IMR-90 (cell line): ENCODE measurements at regions not wholly inside any gene's neighbourhood (a gene's known extent, or its start where the extent isn't known, plus 50 kb on each side); places are given as distances from the start of the nearest gene placed in this dataset.

ENCODE experiments used
- BHLHE40 ChIP-seq: fragments of 150-350 bp; IDR thresholded peaks from 2 replicates; pipeline ENCODE4 v1.6.1; 2016; ENCODE audit warnings: mild to moderate bottlenecking, low read depth, low read length
- CEBPB ChIP-seq: IDR thresholded peaks from 2 replicates; pipeline ENCODE4 v1.6.1; 2012; ENCODE audit warnings: low read depth, low read length, improper control_type of control experiment
- CHD1 ChIP-seq: IDR thresholded peaks from 2 replicates; pipeline ENCODE4 v1.6.1; 2012; ENCODE audit warnings: low read depth, low read length, improper control_type of control experiment
- CTCF ChIP-seq: conservative IDR thresholded peaks from 2 replicates; pipeline ENCODE4 v1.5.1; 2012; ENCODE audit warnings: mild to moderate bottlenecking, low read depth, low read length, improper control_type of control experiment
- ELK1 ChIP-seq: fragments of 150-350 bp; IDR thresholded peaks from 2 replicates; pipeline ENCODE4 v1.6.1; 2016; ENCODE audit warnings: low read depth, mild to moderate bottlenecking, low read length, moderate library complexity, borderline replicate concordance
- FOS ChIP-seq: fragments of 150-350 bp; IDR thresholded peaks from 2 replicates; pipeline ENCODE4 v1.6.1; 2016; ENCODE audit warnings: low read depth, low read length
- MAFK ChIP-seq: IDR thresholded peaks from 2 replicates; pipeline ENCODE4 v1.6.1; 2012; ENCODE audit warnings: low read depth, low read length, improper control_type of control experiment
- MXI1 ChIP-seq: IDR thresholded peaks from 2 replicates; pipeline ENCODE4 v1.6.1; 2012; ENCODE audit warnings: low read depth, mild to moderate bottlenecking, low read length, moderate library complexity, borderline replicate concordance
- POLR2A ChIP-seq: IDR thresholded peaks from 2 replicates; pipeline ENCODE4 v1.6.1; 2012; ENCODE audit warnings: mild to moderate bottlenecking, low read depth, low read length
- RAD21 ChIP-seq: IDR thresholded peaks from 2 replicates; pipeline ENCODE4 v1.6.1; 2012; ENCODE audit warnings: low read length, improper control_type of control experiment
- RFX5 ChIP-seq: IDR thresholded peaks from 2 replicates; pipeline ENCODE4 v1.8.0; 2012; ENCODE audit warnings: low read depth, mild to moderate bottlenecking, low read length, moderate library complexity
- SMC3 ChIP-seq: fragments of 150-350 bp; IDR thresholded peaks from 2 replicates; pipeline ENCODE4 v1.6.1; 2016; ENCODE audit warnings: low read depth, mild to moderate bottlenecking, antibody characterized with exemption, low read length, moderate library complexity
- USF2 ChIP-seq: fragments of 150-350 bp; IDR thresholded peaks from 2 replicates; pipeline ENCODE4 v1.6.1; 2017; ENCODE audit warnings: mild to moderate bottlenecking, antibody characterized with exemption, low read length, low read depth

- no peak for TF ChIP-seq CTCF
- no peak for TF ChIP-seq POLR2A
- TF ChIP-seq BHLHE40 = no peak
- TF ChIP-seq FOS = no peak
- no peak for TF ChIP-seq RAD21
- no peak for TF ChIP-seq CHD1
- no peak for TF ChIP-seq MXI1
- TF ChIP-seq RFX5 = no peak
- TF ChIP-seq ELK1 = no peak
- TF ChIP-seq MAFK = no peak
- no peak for TF ChIP-seq USF2
- TF ChIP-seq SMC3 = no peak
- no peak for TF ChIP-seq CEBPB
Observed at GRCh38 chr6:88502391-88502790, 336.2 kb upstream of the CNR1 start.
